ENCODE measurements at regions not wholly inside any gene's neighbourhood (a gene's known extent, or its start where the extent isn't known, plus 50 kb on each side); places are given as distances from the start of the nearest gene placed in this dataset.

GRCh38 chr13:100753376-100753775 is 78.8 kb upstream of the TMTC4 start:
- TF ChIP-seq, protein P1, sequence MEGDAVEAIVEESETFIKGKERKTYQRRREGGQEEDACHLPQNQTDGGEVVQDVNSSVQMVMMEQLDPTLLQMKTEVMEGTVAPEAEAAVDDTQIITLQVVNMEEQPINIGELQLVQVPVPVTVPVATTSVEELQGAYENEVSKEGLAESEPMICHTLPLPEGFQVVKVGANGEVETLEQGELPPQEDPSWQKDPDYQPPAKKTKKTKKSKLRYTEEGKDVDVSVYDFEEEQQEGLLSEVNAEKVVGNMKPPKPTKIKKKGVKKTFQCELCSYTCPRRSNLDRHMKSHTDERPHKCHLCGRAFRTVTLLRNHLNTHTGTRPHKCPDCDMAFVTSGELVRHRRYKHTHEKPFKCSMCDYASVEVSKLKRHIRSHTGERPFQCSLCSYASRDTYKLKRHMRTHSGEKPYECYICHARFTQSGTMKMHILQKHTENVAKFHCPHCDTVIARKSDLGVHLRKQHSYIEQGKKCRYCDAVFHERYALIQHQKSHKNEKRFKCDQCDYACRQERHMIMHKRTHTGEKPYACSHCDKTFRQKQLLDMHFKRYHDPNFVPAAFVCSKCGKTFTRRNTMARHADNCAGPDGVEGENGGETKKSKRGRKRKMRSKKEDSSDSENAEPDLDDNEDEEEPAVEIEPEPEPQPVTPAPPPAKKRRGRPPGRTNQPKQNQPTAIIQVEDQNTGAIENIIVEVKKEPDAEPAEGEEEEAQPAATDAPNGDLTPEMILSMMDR (IDR thresholded peaks at IDR 0.05; ENCODE audit: low read depth, low read length, missing control alignments), result no peak
- in situ Hi-C loops (cut with HindIII; ENCODE audit: low sequenced_read_pairs), result no loop called here

DNA sequence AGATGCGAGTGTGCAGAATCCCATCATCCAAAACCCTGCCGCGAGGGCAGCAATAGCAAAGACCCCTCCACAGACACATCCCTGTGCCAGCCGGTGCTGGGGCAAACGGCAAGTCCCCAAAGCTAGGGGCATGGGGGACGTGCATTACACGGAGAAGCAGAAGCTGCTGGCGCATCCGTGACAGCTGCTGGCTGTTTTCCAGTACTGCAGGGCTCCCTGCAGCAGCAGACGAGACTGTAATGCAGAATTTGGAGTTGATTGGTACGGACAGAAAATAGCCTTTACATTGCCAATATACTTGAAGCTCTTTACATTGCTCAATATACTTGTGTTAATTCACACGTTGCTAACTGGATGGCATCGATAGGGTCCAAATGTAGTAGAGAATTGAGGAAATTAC is 77.2 kb upstream of the TMTC4 start:
- in situ Hi-C loops (cut with HindIII; ENCODE audit: low sequenced_read_pairs), result no loop called here
- TF ChIP-seq, protein P1 (IDR thresholded peaks at IDR 0.05; ENCODE audit: low read depth, low read length, missing control alignments), result no peak
- no peak for DNase-seq (ENCODE audit: low read depth)
- peak overlapping the region; percentile 23 for H3K4me3 ChIP-seq (ENCODE audit: low read depth, low read length)

More at GRCh38 chr13:100753376-100753775, 78.8 kb upstream of the TMTC4 start:
- no peak for DNase-seq (ENCODE audit: low read depth)
- H3K4me3 ChIP-seq (ENCODE audit: low read depth, low read length), result no peak overlapping the region

DNA sequence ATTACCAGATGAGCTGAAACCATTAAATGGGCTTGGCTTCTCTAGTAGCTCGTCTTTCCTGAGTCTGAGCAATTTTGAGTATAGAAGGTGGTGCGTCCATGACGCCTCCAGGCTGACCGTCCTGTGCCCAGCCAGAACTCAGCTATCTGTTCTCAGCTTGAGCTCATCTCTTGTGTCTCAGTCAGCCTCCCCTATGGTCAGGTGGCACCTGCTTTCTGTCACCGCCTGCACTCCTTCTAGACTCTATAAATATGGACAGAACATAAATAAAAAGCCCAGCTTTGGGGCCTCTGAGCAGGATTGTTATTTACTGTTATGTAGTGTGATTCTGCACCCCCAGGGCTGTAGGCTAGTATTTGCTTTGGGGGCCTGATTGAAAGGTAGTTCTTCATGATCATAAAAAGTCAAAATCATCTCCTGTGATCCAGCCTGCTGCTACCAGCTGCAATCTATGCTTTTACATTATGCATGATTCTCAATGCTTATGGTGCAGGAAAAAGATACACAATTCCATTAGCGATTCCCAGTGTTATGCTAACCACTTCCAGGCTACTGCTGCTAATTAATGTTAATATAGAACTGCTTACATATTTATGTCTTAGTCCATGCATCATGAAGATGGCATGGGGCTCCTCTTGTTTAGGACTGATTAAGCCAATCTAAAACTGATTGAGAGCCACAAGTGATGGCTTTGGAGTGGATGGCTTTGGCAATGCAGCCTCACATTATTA is 72.5 kb upstream of the TMTC4 start:
- no peak for DNase-seq (ENCODE audit: low read depth)
- TF ChIP-seq, protein P1 (IDR thresholded peaks at IDR 0.05; ENCODE audit: low read depth, low read length, missing control alignments), result no peak
- in situ Hi-C loops (cut with HindIII; ENCODE audit: low sequenced_read_pairs), result no loop called here
- no peak overlapping the region for H3K4me3 ChIP-seq (ENCODE audit: low read depth, low read length)

GRCh38 chr13:100738176-100738855 is 63.7 kb upstream of the TMTC4 start:
- in situ Hi-C loops (cut with HindIII; ENCODE audit: low sequenced_read_pairs), result no loop called here
- TF ChIP-seq, protein P1 (IDR thresholded peaks at IDR 0.05; ENCODE audit: low read depth, low read length, missing control alignments), result no peak
- no peak for DNase-seq (ENCODE audit: low read depth)
- no peak overlapping the region for H3K4me3 ChIP-seq (ENCODE audit: low read depth, low read length)

DNA sequence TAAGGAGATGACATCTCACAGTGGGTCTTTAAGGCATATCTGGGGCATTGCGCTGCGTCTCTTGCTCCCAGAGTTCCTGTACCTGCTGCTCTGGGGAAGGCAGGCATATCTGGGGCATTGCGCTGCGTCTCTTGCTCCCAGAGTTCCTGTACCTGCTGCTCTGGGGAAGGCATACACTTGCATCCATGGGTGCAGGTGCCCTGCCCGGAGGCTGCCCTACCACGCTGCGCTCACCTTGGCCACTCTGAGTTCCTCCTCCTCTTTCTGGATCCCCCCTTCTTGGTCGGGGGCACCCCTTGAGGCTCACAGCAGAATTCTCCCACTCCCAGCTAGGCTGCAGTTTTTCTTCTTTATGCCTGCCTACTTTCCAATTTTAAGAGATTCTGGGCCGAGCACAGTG is 60.9 kb upstream of the TMTC4 start:
- no peak overlapping the region for H3K4me3 ChIP-seq (ENCODE audit: low read depth, low read length)
- no peak for DNase-seq (ENCODE audit: low read depth)
- in situ Hi-C loops (cut with HindIII; ENCODE audit: low sequenced_read_pairs), result no loop called here
- TF ChIP-seq, protein P1 (IDR thresholded peaks at IDR 0.05; ENCODE audit: low read depth, low read length, missing control alignments), result no peak

- TF ChIP-seq, protein P1 (IDR thresholded peaks at IDR 0.05; ENCODE audit: low read depth, low read length, missing control alignments), result no peak
- DNase-seq (ENCODE audit: low read depth), result no peak
- no peak overlapping the region for H3K4me3 ChIP-seq (ENCODE audit: low read depth, low read length)
- in situ Hi-C loops (cut with HindIII; ENCODE audit: low sequenced_read_pairs), result no loop called here
Observed at GRCh38 chr13:100734194-100734720, 59.7 kb upstream of the TMTC4 start.

Measured in astrocyte of the cerebellum (primary cell).